ENCODE measurements at regions not wholly inside any gene's neighbourhood (a gene's known extent, or its start where the extent isn't known, plus 50 kb on each side); places are given as distances from the start of the nearest gene placed in this dataset.
"Not testable (repeated sequence)": the region's sequence is repeated elsewhere in the genome, so short reads cannot be mapped to it uniquely, and the experiment has no call there.

- DNase-seq, result no peak
Measured at GRCh38 chr1:55304229-55304740, 89.1 kb upstream of the USP24 start.

DNA sequence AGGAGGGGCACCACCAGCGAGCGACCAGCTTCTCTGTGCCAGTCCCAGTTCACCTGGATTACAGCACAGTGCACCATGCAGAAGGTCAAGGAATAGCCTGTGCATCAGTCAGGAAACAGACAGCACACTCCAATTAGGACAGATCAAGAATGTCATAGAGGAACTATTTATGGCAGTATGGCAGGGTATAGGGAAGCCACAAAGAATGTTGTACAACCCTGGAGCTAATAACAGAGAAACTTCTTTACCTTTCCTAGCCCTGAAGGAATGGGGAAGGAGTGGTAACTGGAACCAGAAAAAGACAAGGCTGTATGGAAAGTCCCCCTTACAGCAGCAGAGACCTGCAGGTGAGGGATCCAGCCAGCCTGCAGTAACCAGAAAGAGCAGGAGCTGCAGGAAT lies 87.8 kb upstream of the USP24 start:
- no peak for DNase-seq

- no peak for DNase-seq
Measured at GRCh38 chr1:55301912-55302311, 86.7 kb upstream of the USP24 start.

DNA sequence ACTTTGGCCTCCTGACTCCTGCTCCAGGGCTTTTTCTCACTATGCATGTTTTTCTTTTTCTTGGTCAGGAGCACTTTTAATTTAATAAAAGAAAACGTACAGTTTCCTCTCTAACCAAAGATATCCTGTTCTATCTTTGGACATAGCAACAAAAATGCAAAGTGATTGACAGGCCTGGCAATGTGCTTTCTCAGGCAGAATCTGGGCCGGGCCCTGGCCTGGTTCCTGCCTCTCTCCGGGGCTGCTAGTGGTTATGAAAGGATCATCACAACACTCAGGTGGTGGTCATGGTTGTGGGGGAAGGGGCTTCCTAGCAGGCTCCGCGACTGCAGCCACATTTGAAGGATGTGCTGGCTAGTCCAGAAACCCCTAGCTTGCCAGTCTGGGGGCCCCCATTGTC lies 85.8 kb upstream of the USP24 start:
- no peak for DNase-seq

- no peak for DNase-seq
Measured at GRCh38 chr1:55298167-55298894, 83.2 kb upstream of the USP24 start.

- not testable (repeated sequence) for DNase-seq
Measured at GRCh38 chr1:55296247-55296646, 81.1 kb upstream of the USP24 start.

- no peak for DNase-seq
Measured at GRCh38 chr1:55289614-55290013, 74.5 kb upstream of the USP24 start.

- DNase-seq, result no peak
Measured at GRCh38 chr1:55289042-55289441, 73.9 kb upstream of the USP24 start.

GRCh38 chr1:55288245-55288644 lies 73.1 kb upstream of the USP24 start:
- DNase-seq, result no peak

GRCh38 chr1:55287723-55288122 lies 72.6 kb upstream of the USP24 start:
- DNase-seq, result no peak

DNA sequence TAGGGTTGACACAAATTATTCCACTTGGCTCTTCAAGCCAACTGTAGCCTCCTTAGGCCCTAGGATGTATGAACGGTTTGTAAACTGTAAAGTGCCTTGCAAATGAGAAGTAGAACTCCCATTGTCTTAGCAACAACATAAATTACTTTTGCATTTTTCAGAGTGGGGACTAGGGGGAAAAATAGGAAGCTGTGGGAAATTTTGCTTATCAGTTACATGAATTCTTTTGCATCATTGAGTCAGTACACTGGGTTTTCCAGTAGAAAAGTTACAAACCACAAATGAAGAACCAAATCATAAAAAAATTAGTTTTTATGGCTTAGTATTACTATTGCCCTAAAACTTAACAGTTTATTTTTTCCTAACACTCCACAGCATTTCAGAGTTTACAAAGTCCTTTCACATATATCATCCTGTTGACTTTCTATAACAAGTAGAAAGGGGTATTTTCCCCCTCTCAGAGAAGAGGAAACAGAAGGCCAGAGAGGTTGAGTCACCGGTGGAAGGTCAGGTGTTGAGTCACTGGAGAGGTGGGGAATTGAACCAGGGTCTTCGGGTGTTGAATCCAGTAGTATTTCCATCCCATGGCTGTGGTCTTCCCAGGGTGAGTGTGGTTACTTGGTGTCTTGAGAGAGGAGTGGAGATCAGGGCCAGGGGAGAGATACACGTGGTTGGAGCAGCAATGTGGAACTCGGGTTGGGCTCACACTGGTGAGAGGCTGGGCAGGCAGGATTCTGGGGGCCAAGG lies 71.9 kb upstream of the USP24 start:
- DNase-seq, result no peak

DNA sequence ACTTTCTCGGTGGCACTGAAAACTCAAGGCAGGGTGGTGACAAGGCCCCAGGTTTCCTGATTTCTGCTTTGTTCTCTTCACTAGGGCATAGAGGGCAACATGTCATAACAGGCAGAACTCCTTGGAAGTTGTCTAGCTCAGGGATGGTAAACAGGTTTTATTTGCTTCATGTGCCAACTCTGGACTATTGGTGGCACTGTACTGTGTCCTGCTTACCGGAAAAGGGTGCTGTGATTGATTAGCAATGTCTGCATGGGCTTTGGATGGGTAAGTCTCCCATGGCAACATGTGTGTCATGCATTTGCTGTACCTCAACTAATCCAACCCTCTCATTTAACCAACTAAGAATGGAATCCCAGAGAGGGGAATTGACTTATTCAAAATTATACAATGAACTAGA lies 70.7 kb upstream of the USP24 start:
- DNase-seq, result no peak

- peak; percentile 54 for DNase-seq
Measured at GRCh38 chr1:55284856-55285255, 69.7 kb upstream of the USP24 start.

DNA sequence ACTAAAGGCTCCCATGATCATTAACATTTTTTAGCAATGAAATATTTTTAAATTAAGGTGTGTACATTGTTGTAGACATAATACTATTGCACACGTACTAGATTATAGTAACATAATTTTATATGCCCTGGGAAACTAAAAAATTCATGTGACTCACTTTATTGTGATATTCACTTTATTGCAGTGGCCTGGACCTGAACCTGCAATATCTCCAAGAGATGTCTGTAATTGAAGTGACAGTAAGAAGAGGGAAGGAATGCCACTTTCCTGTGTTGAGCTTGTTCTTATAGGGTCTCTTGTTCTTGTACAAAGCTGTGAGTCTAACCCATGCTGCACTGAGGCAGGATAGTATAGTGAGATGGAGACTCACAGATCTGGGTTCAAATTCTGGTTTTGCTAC lies 66.9 kb upstream of the USP24 start:
- no peak for DNase-seq

DNA sequence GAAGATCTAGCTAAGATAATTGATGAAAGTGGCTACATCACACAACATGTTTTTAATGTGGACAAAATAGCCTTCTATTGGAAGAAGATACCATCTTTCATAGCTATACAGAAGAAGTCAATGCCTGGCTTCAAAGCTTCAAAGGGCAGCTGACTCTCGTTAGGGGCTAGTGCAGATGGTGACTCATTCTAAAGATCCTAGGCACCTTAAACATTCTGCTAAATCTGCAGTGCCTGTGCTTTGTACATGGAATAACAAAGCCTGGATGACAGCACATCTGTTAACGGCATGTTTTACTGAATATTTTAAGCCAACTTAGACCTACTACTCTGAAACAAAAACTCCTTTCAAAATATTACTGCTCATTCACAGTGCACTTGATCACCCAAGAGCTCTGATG lies 65.6 kb upstream of the USP24 start:
- DNase-seq, result no peak

GRCh38 chr1:55279627-55280026 lies 64.5 kb upstream of the USP24 start:
- no peak for DNase-seq

DNA sequence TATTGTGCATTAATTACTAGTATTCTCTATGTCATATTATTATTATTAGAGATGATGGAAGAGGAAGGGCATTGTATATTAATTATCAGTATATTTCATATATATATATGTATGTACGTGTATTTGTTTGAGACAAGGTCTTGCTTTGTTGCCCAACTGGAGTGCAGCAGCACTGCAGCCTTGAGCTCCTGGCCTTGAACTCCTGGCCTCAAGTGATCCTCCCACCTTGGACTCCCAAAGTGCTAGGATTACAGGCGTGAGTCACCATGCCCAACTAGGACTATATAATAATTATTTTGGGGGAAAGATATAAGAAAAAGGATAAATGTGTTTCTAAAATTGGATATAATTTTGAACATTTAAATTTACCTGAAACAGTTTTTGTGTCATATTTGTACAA lies 63.2 kb upstream of the USP24 start:
- no peak for DNase-seq

- DNase-seq, result peak; percentile 84
Measured at GRCh38 chr1:55277377-55278130, 62.4 kb upstream of the USP24 start.

GRCh38 chr1:55276671-55277376 lies 61.7 kb upstream of the USP24 start:
- peak; percentile 24 for DNase-seq

- no peak for DNase-seq
Measured at GRCh38 chr1:55275941-55276341, 60.8 kb upstream of the USP24 start.

DNA sequence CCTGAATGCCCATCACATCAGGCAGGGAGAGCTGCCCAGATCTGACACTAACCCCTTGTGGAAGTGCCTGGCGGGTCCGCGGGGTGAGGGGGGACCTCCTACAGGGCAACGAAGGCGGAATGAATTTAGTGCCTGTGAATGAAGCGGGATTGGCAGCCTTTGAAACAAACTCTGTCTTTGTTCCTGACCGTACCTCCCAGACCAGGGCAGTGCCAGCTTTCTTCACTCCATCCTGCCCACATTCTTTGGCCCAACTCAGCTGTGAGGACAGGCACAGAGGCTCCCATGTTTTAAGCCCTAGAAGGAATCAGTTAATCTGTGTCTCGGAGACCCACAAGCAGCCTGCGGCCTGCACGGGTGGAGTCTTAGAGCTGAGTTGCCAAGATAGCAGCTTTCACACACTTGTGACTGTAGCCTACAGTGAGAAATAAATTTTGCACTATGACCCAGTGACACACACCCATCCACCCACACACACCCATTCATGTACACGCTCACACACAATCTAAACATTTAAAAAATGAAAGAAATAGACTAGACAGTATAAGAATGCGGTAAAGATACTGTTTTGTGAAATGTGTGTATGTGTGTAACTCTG lies 60.1 kb upstream of the USP24 start:
- peak; percentile 4 for DNase-seq

DNA sequence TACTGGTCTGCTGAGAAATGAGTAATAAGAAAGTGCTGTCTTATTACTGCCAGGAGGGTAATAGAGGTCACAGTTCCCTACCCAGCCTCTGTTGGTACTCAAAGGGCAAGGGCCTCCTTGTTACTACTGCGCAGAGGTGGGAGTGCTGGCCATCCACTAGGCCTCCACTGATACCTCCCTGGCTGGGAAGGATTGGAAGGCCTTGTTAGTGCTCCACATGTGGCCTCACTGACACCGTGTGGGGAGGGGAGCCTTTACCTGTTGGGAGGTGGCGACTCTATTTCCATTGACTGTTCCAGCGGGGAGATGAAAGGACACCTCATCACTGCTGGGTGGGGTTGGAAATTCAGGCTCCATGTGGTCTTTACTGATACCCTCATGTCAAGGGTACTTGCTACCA lies 57.8 kb upstream of the USP24 start:
- DNase-seq, result no peak
